A673 (cell line): ENCODE measurements at regions not wholly inside any gene's neighbourhood (a gene's known extent, or its start where the extent isn't known, plus 50 kb on each side); places are given as distances from the start of the nearest gene placed in this dataset.

ENCODE experiments used
- CTCF ChIP-seq: fragments of 300-800, 200-600 bp; sonication (generic); conservative IDR thresholded peaks from 2 replicates; pipeline ENCODE4 v1.5.1; 2017; ENCODE audit warnings: low read depth, mild to moderate bottlenecking, antibody characterized with exemption, low read length, moderate library complexity, mixed read lengths
- EZH2 ChIP-seq: fragments of 200-600 bp; sonication (generic); IDR thresholded peaks from 2 replicates; pipeline ENCODE4 v1.6.1; 2017; ENCODE audit warnings: borderline replicate concordance, low read depth, mild to moderate bottlenecking, mixed read lengths, antibody characterized with exemption, low read length; ENCODE audit not compliant: poor library complexity, severe bottlenecking

GRCh38 chr12:42915426-42915825 is 325.9 kb upstream of the PRICKLE1 start:
- TF ChIP-seq CTCF (no peak), EZH2 (no peak)
